A549 (cell line): ENCODE measurements at regions not wholly inside any gene's neighbourhood (a gene's known extent, or its start where the extent isn't known, plus 50 kb on each side); places are given as distances from the start of the nearest gene placed in this dataset.

Experiments
- CEBPB ChIP-seq, 2 experiments: fragments of >200 bp in 1 of 2; sonication (Bioruptor Twin) in 1 of 2; formaldehyde crosslinking in 1 of 2; IDR thresholded peaks; 2 replicates each; pipeline ENCODE4 v1.6.1; 2012 to 2016
- CHD2 ChIP-seq: fragments of 150-350 bp; IDR thresholded peaks from 2 replicates; pipeline ENCODE4 v1.6.1; 2014; ENCODE audit warnings: low read length; ENCODE audit not compliant: partially characterized antibody
- EP300 ChIP-seq, 2 experiments: fragments of >200 bp; sonication (Bioruptor Twin); formaldehyde crosslinking; IDR thresholded peaks; 2 replicates in 1 of 2; 3 replicates in 1 of 2; pipeline ENCODE4 v1.6.1; 2016 to 2017
- FOXS1 ChIP-seq: fragments of 250-450 bp; sonication (Bioruptor Pico); IDR thresholded peaks from 2 replicates; pipeline ENCODE4 v1.5.0; 2020; ENCODE audit warnings: mild to moderate bottlenecking, moderate library complexity
- HDAC2 ChIP-seq: fragments of 200-600 bp; sonication (generic); IDR thresholded peaks from 2 replicates; pipeline ENCODE4 v1.6.1; 2016
- MYC ChIP-seq: IDR thresholded peaks from 2 replicates; pipeline ENCODE4 v1.6.1; 2012; ENCODE audit warnings: mild to moderate bottlenecking, inconsistent platforms, low read length, improper control_type of control experiment, borderline replicate concordance
- NR3C1 ChIP-seq: fragments of >200 bp; sonication (Bioruptor Twin); formaldehyde crosslinking; IDR thresholded peaks from 3 replicates; pipeline ENCODE4 v1.6.1; 2017
- POLR2A ChIP-seq: IDR thresholded peaks from 2 replicates; pipeline ENCODE4 v1.6.1; 2012; ENCODE audit warnings: mild to moderate bottlenecking, low read length
- RAD21 ChIP-seq, 2 experiments: fragments of >200 bp in 1 of 2; sonication (Bioruptor Twin) in 1 of 2; formaldehyde crosslinking in 1 of 2; IDR thresholded peaks in 1 of 2; conservative IDR thresholded peaks in 1 of 2; 2 replicates in 1 of 2; 3 replicates in 1 of 2; pipeline ENCODE4 v1.6.1; 2012 to 2018; ENCODE audit warnings: inconsistent platforms in 1 of 2
- ZFP36 ChIP-seq: fragments of 450-650 bp; IDR thresholded peaks from 2 replicates; pipeline ENCODE4 v1.6.1; 2014; ENCODE audit warnings: borderline replicate concordance; ENCODE audit not compliant: partially characterized antibody
- ZNF302 ChIP-seq: fragments of 250-450 bp; sonication (Bioruptor Pico); IDR thresholded peaks from 2 replicates; pipeline ENCODE4 v1.9.0; 2021; ENCODE audit warnings: inconsistent platforms, mild to moderate bottlenecking, moderate library complexity
- TF ChIP-seq, protein P1 (sequence below): fragments of >200 bp; sonication (Bioruptor Twin); formaldehyde crosslinking; IDR thresholded peaks from 3 replicates; pipeline ENCODE4 v1.5.1; 2016
- TF ChIP-seq, protein P2 (sequence below): fragments of 250-450 bp; sonication (Bioruptor Pico); IDR thresholded peaks from 2 replicates; pipeline ENCODE4 v1.5.0; 2021; ENCODE audit warnings: mild to moderate bottlenecking, moderate library complexity, borderline replicate concordance

DNA sequence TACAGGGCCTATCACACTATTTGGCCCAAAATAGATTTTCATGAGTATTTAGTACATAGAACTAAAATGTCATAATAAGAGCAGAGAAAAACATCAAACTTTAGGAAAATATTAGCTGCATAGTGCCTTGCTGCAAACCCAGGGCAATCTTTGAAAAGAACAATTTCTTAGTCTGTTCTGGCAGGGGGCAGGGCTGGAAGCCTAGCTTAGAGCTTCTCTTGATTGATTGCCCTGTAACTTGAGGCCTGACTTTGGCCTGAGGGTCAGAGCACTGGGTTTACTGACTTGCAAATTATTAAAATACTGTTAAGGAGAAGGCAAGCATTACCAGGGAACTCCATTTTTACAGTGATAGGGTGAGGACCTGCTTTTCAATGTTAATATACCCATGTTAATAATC lies 115.8 kb upstream of the SPAG17 start:
- TF ChIP-seq CHD2 (no peak), CEBPB (IDR thresholded peaks at IDR 0.05) (no peak), FOXS1 (CRISPR knock-in tag) (no peak), HDAC2 (no peak), EP300 (IDR thresholded peaks at IDR 0.05) (no peak), POLR2A (no peak), NR3C1 (no peak), ZFP36 (no peak), ZNF302 (CRISPR knock-in tag) (no peak), MYC (no peak), RAD21 (conservative IDR thresholded peaks at IDR 0.05 in 1 of 2, IDR thresholded peaks at IDR 0.05 in 1 of 2) (no peak)
- TF ChIP-seq, protein P1, sequence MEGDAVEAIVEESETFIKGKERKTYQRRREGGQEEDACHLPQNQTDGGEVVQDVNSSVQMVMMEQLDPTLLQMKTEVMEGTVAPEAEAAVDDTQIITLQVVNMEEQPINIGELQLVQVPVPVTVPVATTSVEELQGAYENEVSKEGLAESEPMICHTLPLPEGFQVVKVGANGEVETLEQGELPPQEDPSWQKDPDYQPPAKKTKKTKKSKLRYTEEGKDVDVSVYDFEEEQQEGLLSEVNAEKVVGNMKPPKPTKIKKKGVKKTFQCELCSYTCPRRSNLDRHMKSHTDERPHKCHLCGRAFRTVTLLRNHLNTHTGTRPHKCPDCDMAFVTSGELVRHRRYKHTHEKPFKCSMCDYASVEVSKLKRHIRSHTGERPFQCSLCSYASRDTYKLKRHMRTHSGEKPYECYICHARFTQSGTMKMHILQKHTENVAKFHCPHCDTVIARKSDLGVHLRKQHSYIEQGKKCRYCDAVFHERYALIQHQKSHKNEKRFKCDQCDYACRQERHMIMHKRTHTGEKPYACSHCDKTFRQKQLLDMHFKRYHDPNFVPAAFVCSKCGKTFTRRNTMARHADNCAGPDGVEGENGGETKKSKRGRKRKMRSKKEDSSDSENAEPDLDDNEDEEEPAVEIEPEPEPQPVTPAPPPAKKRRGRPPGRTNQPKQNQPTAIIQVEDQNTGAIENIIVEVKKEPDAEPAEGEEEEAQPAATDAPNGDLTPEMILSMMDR: no peak
- TF ChIP-seq, protein P2, sequence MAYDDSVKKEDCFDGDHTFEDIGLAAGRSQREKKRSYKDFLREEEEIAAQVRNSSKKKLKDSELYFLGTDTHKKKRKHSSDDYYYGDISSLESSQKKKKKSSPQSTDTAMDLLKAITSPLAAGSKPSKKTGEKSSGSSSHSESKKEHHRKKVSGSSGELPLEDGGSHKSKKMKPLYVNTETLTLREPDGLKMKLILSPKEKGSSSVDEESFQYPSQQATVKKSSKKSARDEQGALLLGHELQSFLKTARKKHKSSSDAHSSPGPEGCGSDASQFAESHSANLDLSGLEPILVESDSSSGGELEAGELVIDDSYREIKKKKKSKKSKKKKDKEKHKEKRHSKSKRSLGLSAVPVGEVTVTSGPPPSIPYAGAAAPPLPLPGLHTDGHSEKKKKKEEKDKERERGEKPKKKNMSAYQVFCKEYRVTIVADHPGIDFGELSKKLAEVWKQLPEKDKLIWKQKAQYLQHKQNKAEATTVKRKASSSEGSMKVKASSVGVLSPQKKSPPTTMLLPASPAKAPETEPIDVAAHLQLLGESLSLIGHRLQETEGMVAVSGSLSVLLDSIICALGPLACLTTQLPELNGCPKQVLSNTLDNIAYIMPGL (CRISPR knock-in tag): no peak
